HG02763 (cell line): ENCODE measurements at regions not wholly inside any gene's neighbourhood (a gene's known extent, or its start where the extent isn't known, plus 50 kb on each side); places are given as distances from the start of the nearest gene placed in this dataset.

Experiments used
- ATAC-seq: cut with Tn5 transposase; IDR thresholded peaks from one replicate; pipeline ENCODE4 v1.9.1; 2021; ENCODE audit warnings: mild to moderate bottlenecking, moderate library complexity; ENCODE audit not compliant: unreplicated experiment

GRCh38 chr3:145716519-145716918 is 444.5 kb downstream of the PLOD2 start:
- ATAC-seq: no peak

GRCh38 chr3:145719114-145719513 is 441.9 kb downstream of the PLOD2 start:
- ATAC-seq: no peak

- ATAC-seq: no peak
These were observed 439.6 kb downstream of the PLOD2 start for GRCh38 chr3:145721273-145721805.

GRCh38 chr3:145721815-145722214 is 439.2 kb downstream of the PLOD2 start:
- no peak for ATAC-seq

- ATAC-seq: no peak
These were observed 433.5 kb downstream of the PLOD2 start for GRCh38 chr3:145727476-145727875.

- ATAC-seq: no peak
These were observed 425.4 kb downstream of the PLOD2 start for GRCh38 chr3:145735631-145736030.

GRCh38 chr3:145737952-145738351 is 423.0 kb downstream of the PLOD2 start:
- ATAC-seq: no peak

- ATAC-seq: no peak
These were observed 421.1 kb downstream of the PLOD2 start for GRCh38 chr3:145739926-145740325.

GRCh38 chr3:145750657-145751056 is 410.3 kb downstream of the PLOD2 start:
- no peak for ATAC-seq

GRCh38 chr3:145752576-145752975 is 408.4 kb downstream of the PLOD2 start:
- no peak for ATAC-seq

- ATAC-seq: no peak
These were observed 406.2 kb downstream of the PLOD2 start for GRCh38 chr3:145754605-145755289.

- no peak for ATAC-seq
These were observed 400.9 kb downstream of the PLOD2 start for GRCh38 chr3:145760036-145760435.

GRCh38 chr3:145767909-145768308 is 393.1 kb downstream of the PLOD2 start:
- no peak for ATAC-seq

- peak; percentile 61 for ATAC-seq
These were observed 384.1 kb downstream of the PLOD2 start for GRCh38 chr3:145776782-145777408.

- no peak for ATAC-seq
These were observed 380.7 kb downstream of the PLOD2 start for GRCh38 chr3:145780301-145780700.

GRCh38 chr3:145785668-145786067 is 375.3 kb downstream of the PLOD2 start:
- ATAC-seq: no peak

GRCh38 chr3:145798007-145798406 is 363.0 kb downstream of the PLOD2 start:
- no peak for ATAC-seq

GRCh38 chr3:145798696-145799537 is 362.1 kb downstream of the PLOD2 start:
- ATAC-seq: no peak

- no peak for ATAC-seq
These were observed 359.3 kb downstream of the PLOD2 start for GRCh38 chr3:145801696-145802095.

GRCh38 chr3:145807990-145808389 is 353.0 kb downstream of the PLOD2 start:
- ATAC-seq: no peak

- no peak for ATAC-seq
These were observed 348.6 kb downstream of the PLOD2 start for GRCh38 chr3:145812391-145812790.
